ENCODE measurements at regions not wholly inside any gene's neighbourhood (a gene's known extent, or its start where the extent isn't known, plus 50 kb on each side); places are given as distances from the start of the nearest gene placed in this dataset.

DNA sequence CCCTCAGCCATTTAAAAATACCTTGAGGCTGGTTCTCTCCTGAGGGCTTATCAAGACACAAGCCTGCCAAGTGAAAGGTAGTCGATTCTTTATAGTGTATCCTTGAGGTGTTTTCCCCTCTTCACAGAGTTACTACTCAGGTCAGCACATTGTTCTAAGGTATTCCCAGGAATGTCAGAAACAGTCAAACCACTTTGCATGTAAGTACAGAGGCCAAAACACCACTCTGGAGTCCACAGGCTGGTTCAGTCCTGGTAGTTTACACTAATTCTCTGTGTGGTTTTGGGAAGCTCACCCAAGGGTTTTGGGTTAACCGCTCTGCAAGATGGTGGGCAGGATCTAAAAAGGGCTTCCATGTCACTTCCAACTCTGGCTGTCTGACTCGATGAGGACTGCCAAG, 162.3 kb upstream of the PPP2R2B start:
- TF ChIP-seq ISL1 (CRISPR knock-in tag; IDR thresholded peaks at IDR 0.05) (no peak), CSDC2 (CRISPR knock-in tag; IDR thresholded peaks at IDR 0.05) (no peak), SNAI2 (CRISPR knock-in tag; IDR thresholded peaks at IDR 0.05) (no peak), ESRRG (CRISPR knock-in tag; IDR thresholded peaks at IDR 0.05) (no peak), ZFP3 (CRISPR knock-in tag; IDR thresholded peaks at IDR 0.05) (no peak), RARB (CRISPR knock-in tag; IDR thresholded peaks at IDR 0.05) (no peak)
- TF ChIP-seq, protein P1, sequence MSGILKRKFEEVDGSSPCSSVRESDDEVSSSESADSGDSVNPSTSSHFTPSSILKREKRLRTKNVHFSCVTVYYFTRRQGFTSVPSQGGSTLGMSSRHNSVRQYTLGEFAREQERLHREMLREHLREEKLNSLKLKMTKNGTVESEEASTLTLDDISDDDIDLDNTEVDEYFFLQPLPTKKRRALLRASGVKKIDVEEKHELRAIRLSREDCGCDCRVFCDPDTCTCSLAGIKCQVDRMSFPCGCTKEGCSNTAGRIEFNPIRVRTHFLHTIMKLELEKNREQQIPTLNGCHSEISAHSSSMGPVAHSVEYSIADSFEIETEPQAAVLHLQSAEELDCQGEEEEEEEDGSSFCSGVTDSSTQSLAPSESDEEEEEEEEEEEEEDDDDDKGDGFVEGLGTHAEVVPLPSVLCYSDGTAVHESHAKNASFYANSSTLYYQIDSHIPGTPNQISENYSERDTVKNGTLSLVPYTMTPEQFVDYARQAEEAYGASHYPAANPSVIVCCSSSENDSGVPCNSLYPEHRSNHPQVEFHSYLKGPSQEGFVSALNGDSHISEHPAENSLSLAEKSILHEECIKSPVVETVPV (CRISPR knock-in tag; IDR thresholded peaks at IDR 0.05): no peak
- TF ChIP-seq, protein P2, sequence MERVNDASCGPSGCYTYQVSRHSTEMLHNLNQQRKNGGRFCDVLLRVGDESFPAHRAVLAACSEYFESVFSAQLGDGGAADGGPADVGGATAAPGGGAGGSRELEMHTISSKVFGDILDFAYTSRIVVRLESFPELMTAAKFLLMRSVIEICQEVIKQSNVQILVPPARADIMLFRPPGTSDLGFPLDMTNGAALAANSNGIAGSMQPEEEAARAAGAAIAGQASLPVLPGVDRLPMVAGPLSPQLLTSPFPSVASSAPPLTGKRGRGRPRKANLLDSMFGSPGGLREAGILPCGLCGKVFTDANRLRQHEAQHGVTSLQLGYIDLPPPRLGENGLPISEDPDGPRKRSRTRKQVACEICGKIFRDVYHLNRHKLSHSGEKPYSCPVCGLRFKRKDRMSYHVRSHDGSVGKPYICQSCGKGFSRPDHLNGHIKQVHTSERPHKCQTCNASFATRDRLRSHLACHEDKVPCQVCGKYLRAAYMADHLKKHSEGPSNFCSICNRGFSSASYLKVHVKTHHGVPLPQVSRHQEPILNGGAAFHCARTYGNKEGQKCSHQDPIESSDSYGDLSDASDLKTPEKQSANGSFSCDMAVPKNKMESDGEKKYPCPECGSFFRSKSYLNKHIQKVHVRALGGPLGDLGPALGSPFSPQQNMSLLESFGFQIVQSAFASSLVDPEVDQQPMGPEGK (CRISPR knock-in tag; IDR thresholded peaks at IDR 0.05; ENCODE audit: borderline replicate concordance): no peak
- TF ChIP-seq, protein P3, sequence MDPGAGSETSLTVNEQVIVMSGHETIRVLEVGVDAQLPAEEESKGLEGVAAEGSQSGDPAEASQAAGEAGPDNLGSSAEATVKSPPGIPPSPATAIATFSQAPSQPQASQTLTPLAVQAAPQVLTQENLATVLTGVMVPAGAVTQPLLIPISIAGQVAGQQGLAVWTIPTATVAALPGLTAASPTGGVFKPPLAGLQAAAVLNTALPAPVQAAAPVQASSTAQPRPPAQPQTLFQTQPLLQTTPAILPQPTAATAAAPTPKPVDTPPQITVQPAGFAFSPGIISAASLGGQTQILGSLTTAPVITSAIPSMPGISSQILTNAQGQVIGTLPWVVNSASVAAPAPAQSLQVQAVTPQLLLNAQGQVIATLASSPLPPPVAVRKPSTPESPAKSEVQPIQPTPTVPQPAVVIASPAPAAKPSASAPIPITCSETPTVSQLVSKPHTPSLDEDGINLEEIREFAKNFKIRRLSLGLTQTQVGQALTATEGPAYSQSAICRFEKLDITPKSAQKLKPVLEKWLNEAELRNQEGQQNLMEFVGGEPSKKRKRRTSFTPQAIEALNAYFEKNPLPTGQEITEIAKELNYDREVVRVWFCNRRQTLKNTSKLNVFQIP (CRISPR knock-in tag; IDR thresholded peaks at IDR 0.05; ENCODE audit: borderline replicate concordance, low read depth): no peak

Measured in SK-N-SH treated with all-trans-retinoic acid at 6 μM for 48 hours (cell line).